ENCODE measurements at regions not wholly inside any gene's neighbourhood (a gene's known extent, or its start where the extent isn't known, plus 50 kb on each side); places are given as distances from the start of the nearest gene placed in this dataset.

DNA sequence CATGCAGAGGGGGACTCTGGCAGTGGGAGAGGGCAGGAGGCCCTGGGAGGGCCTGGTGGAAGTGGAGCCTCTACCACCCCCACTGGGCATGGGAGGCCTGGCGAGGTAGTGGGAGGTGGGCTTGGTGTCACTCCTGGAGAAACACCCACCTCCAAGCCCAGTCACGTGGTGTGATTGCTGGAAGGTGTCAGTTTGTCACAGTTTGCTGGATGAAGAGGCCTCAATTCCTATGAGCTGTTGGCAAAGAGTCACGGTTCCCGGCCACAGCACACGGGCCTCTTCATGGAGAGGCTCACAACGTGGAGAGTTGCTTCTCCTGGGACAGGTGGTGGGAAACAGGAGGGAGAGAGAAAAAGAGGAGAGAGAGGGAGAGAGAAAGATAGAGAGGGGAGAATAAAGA lies 684.1 kb upstream of the ARGLU1 start:
- BruUV-seq (replicated peaks) = no TSS peak
- Histone ChIP-seq H3K9me3 (replicated peaks; ENCODE audit: control insufficient read depth, insufficient read depth, low read depth, low read length) (no peaks in the 10 kb centered on the region), H3K4me2 (ENCODE audit: insufficient read depth, low read length) (no peak overlapping the region), H3K27me3 (ENCODE audit: control insufficient read depth in 2 of 2, insufficient read depth in 2 of 2, low read length in 2 of 2) (no peaks in the 10 kb centered on the region), H2AFZ (ENCODE audit: low read depth, low read length) (no peak overlapping the region), H3K4me3 (no peak overlapping the region), H3K4me1 (replicated peaks in 1 of 2; ENCODE audit: control insufficient read depth in 2 of 2, insufficient read depth in 2 of 2, low read length in 2 of 2) (no peaks in the 10 kb centered on the region), H3K27ac (ENCODE audit: extremely low read depth, low read depth, low read length) (no peak overlapping the region), H4K20me1 (replicated peaks; ENCODE audit: control insufficient read depth, insufficient read depth, low read length) (no peaks in the 10 kb centered on the region), H3K9ac (ENCODE audit: insufficient read depth in 1 of 2, low read depth in 2 of 2, low read length in 2 of 2) (no peak overlapping the region), H3K36me3 (ENCODE audit: control insufficient read depth, insufficient read depth, low read length) (no peaks in the 10 kb centered on the region), H3K79me2 (ENCODE audit: control insufficient read depth, insufficient read depth, low read length) (no peaks in the 10 kb centered on the region), H3K9me1 (ENCODE audit: control insufficient read depth, insufficient read depth, low read length) (no peaks in the 10 kb centered on the region)
- WGBS (ENCODE audit: insufficient coverage, low coverage, missing lambda C conversion rate) = 0% methylated on average over 1 of the region's 6 CpGs
- in situ Hi-C loops (cut with MboI) (loop anchor here (10.0 kb wide), 2 partner anchors 783 to 1523 kb away; no protein-coding TSS in a partner anchor), intact Hi-C loops (cut with micrococcal nuclease) (no loop called here)
- TF ChIP-seq PYGO2 (tag; IDR thresholded peaks at IDR 0.05) (no peak), ELF2 (CRISPR knock-in tag; IDR thresholded peaks at IDR 0.05) (no peak), ZNF280B (CRISPR knock-in tag; IDR thresholded peaks at IDR 0.05) (no peak), RBM14 (IDR thresholded peaks at IDR 0.05; ENCODE audit: borderline replicate concordance, insufficient read depth, low read depth, low read length) (no peak), KAT8 (IDR thresholded peaks at IDR 0.05; ENCODE audit: low read depth) (no peak), MXI1 (IDR thresholded peaks at IDR 0.05; ENCODE audit: low read depth, low read length) (no peak), ZNF609 (CRISPR knock-in tag; IDR thresholded peaks at IDR 0.05; ENCODE audit: borderline replicate concordance) (no peak), MYBL2 (IDR thresholded peaks at IDR 0.05; ENCODE audit: low read depth) (no peak), MYBL2 (CRISPR knock-in tag; IDR thresholded peaks at IDR 0.05; ENCODE audit: borderline replicate concordance) (no peak)
- no peak for ATAC-seq
- CTCF ChIA-PET (ENCODE audit: low intra/inter-chr PET ratio) = no interaction called here
- FAIRE-seq = no peak
- POLR2A ChIA-PET = no interaction called here
- DNase-seq (ENCODE audit: extremely low read depth in 1 of 4, low spot score in 3 of 4) = no peak

All from K562 (cell line).